Testis (tissue), 2 donors: ENCODE measurements at regions not wholly inside any gene's neighbourhood (a gene's known extent, or its start where the extent isn't known, plus 50 kb on each side); places are given as distances from the start of the nearest gene placed in this dataset.

Experiments
- CTCF ChIP-seq, 3 experiments: fragments of 450-650 bp in 2 of 3; fragments of 200-600 bp in 1 of 3; sonication (generic) in 1 of 3; IDR thresholded peaks; one replicate each; pipeline ENCODE4 v1.5.1; 2016 to 2019; ENCODE audit warnings: antibody characterized with exemption in 3 of 3, mild to moderate bottlenecking in 2 of 3, moderate library complexity in 1 of 3
- POLR2A ChIP-seq: fragments of 450-650 bp; IDR thresholded peaks from one replicate; pipeline ENCODE4 v1.6.1; 2017; ENCODE audit warnings: antibody characterized with exemption, mild to moderate bottlenecking, moderate library complexity

GRCh38 chr4:92050875-92051274 is 252.9 kb upstream of the GRID2 start:
- no peak for TF ChIP-seq CTCF (IDR thresholded peaks at IDR 0.05)
- TF ChIP-seq POLR2A, result no peak
